HG02642 (cell line): ENCODE measurements at regions not wholly inside any gene's neighbourhood (a gene's known extent, or its start where the extent isn't known, plus 50 kb on each side); places are given as distances from the start of the nearest gene placed in this dataset.

Experiments used
- ATAC-seq: cut with Tn5 transposase; IDR thresholded peaks from one replicate; pipeline ENCODE4 v1.9.1; 2021; ENCODE audit warnings: mild to moderate bottlenecking; ENCODE audit not compliant: unreplicated experiment, poor library complexity

- ATAC-seq: no peak
These were observed 437.9 kb downstream of the KLF12 start for GRCh38 chr13:73696271-73696670.

DNA sequence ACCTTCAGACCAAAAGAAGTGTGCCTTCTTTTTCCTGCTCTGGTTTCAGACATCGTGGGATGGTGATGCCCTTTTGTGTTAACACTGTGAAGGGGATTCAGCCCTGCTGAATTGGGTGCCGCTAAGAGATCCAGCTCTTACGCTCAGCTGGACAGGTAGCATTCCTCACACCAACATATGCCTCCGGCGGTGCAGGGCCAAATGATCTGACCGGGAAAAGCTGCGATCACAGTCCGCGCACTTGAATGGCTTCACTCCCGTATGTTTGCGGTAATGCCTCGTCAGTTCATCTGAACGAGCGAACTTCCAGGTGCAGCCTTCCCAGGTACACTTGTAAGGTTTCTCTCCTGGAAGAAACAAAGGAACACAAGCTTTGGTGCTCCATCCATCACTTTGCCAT is 438.9 kb downstream of the KLF12 start:
- ATAC-seq: no peak

DNA sequence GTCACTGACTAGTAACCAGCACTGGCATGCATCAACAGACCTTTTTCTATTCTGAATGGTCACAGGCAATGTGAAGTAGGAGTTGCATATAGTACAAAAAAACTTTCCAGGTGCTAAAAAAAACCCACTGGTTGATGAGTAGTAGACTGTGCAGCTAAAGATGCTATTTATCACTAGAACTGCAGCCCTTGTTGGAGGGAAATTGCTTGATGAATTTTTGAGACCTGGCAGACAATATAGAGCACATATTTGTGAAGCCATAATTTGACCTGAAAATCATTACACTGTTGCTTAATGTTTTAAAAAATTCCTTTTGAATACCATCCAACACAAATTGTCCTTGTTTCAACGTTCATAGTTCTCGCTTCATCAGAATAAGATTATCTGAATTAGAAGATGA is 441.0 kb downstream of the KLF12 start:
- no peak for ATAC-seq

DNA sequence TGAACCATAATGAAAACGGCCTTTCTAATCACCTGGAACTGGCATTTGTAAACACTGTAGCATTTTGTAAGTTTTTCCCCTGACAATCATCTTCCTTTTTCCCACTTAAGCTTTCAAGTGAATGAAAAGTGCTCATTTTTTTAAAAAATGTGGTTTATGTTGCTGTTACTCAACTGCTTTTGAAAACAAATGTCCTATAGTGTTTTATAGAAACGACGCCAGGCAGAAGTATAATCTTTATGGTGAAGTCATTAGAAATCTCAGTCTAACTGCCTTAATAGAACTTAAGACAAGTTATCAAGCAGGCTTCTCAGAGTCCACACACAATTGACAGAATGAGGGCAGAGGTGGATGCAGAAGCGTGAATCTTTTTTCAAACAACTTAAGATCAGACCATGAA is 442.3 kb downstream of the KLF12 start:
- no peak for ATAC-seq

DNA sequence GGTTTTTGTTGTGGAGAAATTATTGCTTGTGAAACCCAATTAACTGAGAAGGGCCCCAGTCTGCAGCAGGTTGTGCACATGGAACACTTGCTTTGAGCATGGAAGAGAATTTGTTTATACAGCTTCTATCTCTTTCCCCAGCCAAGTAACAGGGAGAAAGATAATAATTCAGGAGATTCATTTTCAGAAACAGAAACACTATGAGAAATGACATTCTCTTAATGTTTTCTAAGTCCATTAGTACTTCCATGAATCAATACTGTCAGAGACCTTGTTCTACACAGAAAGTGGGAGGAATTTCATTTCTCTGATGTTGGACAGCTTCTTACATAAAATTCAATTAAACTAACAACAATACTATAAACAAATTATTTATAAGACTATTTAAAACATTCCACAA is 446.3 kb downstream of the KLF12 start:
- no peak for ATAC-seq

- ATAC-seq: no peak
These were observed 447.1 kb downstream of the KLF12 start for GRCh38 chr13:73687087-73687486.

GRCh38 chr13:73684750-73685149 is 449.5 kb downstream of the KLF12 start:
- ATAC-seq: no peak

- ATAC-seq: no peak
These were observed 449.9 kb downstream of the KLF12 start for GRCh38 chr13:73684286-73684685.

DNA sequence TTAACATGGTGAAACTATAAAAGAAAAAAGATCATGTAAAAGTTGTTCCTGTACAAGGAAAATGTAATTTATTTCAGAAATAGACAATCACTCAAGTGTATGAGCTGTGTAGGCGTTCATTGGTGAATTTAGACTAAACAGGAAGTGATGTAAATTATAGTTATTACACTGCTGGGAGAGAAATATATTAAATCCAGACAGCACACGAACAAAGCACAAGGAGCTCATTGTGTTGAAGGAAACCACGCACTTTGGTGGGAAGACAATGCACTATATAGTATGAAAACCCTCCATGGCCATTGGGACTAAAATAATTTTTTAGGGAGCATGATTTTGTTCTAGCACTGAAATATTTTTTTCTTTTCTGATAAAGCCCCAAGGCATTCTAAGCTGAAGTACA is 450.5 kb downstream of the KLF12 start:
- no peak for ATAC-seq

- ATAC-seq: no peak
These were observed 452.4 kb downstream of the KLF12 start for GRCh38 chr13:73681779-73682178.

GRCh38 chr13:73681015-73681414 is 453.2 kb downstream of the KLF12 start:
- ATAC-seq: no peak

GRCh38 chr13:73677048-73677601 is 457.1 kb downstream of the KLF12 start:
- ATAC-seq: no peak

DNA sequence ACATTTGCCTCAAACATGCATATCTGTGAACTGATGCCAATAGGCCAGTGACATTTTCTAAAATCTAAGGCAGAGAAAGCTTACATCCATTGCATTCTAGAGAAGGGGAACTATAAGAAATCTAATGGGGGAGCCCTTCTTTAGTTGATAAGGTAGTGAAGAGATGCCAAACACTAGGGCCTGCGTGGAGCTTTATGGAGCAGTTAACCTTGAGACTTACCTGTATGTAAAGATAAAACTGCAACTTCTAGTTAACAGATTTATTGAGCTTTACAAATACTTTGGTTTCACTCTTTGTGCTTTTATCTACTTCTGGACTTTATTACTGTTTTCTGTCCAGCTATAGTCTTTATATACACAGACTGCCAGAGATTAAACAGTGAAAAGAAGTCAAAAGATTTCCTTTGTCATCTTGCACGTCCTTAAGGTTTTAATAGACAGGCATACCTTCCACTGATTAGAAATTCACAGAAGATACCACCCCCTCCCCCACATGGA is 457.6 kb downstream of the KLF12 start:
- no peak for ATAC-seq

GRCh38 chr13:73675821-73676220 is 458.4 kb downstream of the KLF12 start:
- ATAC-seq: no peak

- ATAC-seq: no peak
These were observed 459.6 kb downstream of the KLF12 start for GRCh38 chr13:73674570-73674969.

GRCh38 chr13:73673931-73674330 is 460.3 kb downstream of the KLF12 start:
- no peak for ATAC-seq

DNA sequence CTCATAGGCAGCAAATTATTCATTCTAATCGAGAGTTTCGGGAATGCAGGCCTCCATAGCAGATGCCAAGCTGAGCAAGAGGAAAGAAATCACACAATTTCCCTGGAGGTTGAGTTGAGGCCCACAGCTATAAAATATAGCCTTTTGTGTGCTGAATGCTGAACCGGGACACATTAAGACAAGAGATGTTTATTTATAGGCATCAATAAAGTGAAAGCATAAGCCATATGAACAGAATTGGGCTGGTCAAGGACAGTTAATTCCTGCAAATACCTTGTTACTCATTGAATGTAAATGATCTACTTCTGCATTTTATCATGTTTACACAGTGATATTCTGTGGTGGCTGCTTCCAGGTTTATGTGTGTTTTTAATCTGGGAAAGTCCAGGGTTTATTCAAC is 461.7 kb downstream of the KLF12 start:
- no peak for ATAC-seq

DNA sequence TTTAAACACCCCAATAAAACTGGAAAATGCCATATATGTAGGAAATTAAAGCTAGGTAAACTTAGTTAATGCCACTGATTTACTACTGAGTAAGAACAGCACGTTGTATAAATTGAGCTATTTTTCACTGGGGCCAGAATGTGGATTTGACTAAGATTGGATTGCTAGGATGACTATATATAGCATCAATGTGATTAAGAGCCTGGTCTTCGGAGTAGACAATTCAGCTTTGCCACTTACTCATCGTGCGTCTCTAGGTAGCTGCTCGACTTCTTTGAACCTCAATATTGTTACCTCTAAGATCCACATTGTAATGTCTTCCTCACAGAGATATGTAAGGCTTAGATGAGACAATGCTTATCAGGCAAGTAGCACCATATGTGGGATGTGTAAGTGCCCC is 462.5 kb downstream of the KLF12 start:
- ATAC-seq: no peak

GRCh38 chr13:73671011-73671410 is 463.2 kb downstream of the KLF12 start:
- ATAC-seq: no peak

- ATAC-seq: no peak
These were observed 466.4 kb downstream of the KLF12 start for GRCh38 chr13:73667756-73668155.

DNA sequence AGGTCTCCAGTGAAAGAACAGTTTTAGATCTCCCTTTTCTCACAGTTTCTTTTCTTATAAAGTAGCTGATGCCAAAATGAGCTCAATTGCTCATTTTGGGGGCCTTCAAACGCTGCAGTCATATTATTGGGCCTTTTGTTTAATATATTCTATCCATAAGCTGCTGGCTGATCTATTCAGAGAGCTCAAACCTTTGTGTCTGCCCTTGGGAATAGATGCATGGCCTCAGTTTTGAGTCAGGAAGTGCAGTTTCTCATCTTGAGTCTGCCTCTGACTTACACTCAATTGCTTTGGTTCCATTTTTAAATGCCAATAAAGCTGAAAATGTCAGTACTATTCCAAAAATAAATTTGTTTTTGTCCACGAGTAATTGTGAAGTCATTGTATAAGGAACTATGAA is 468.9 kb downstream of the KLF12 start:
- ATAC-seq: no peak

DNA sequence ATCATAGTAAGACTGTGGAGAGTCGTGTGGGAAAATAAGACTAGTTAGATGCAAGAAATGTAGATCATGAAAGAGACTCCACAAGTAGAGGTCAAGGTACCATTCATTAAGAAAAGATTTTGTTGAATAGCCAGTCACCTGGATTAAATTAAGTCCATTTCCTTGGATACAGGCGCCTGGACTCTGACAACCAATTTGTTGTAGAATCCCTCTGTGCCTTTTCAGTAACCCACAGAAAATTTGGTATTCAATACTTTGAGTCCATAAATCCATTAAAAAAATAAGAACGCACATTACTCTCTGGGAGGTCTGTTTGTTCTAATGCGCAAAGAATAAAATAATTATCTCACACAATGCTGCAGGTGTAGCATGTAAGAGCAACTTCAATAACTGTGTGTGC is 469.4 kb downstream of the KLF12 start:
- ATAC-seq: no peak

GRCh38 chr13:73662833-73663232 is 471.4 kb downstream of the KLF12 start:
- ATAC-seq: no peak
